Psoas muscle (tissue), 7 donors: ENCODE measurements at regions not wholly inside any gene's neighbourhood (a gene's known extent, or its start where the extent isn't known, plus 50 kb on each side); places are given as distances from the start of the nearest gene placed in this dataset.

Experiments used
- ATAC-seq, 4 donors: fragments of 200-7000 bp; cut with Tn5 transposase; one replicate each; pipeline ENCODE4 v1.9.1; 2020; ENCODE audit warnings: moderate library complexity in 3 of 4, mild to moderate bottlenecking in 2 of 4
- DNase-seq, 2 donors: peaks; one replicate each; pipeline ENCODE4 v3.0.0-alpha.2; 2020
- H3K27ac ChIP-seq: fragments of 200-600 bp; one replicate; pipeline ENCODE4 v1.8.0; 2022
- H3K27me3 ChIP-seq, 3 donors: fragments of 200-600 bp in 1 of 3; one replicate each; pipeline versions ENCODE4 v1.6.1 to v1.8.0; 2013 to 2022; ENCODE audit warnings: low read length in 2 of 3, mild to moderate bottlenecking in 2 of 3, moderate library complexity in 1 of 3; ENCODE audit not compliant: insufficient read depth in 3 of 3
- H3K36me3 ChIP-seq, 2 donors: fragments of 200-600 bp in 1 of 2; one replicate each; pipeline versions ENCODE4 v1.6.1 to v1.8.0; 2013 to 2022; ENCODE audit warnings: low read depth in 1 of 2, mild to moderate bottlenecking in 1 of 2, moderate library complexity in 1 of 2; ENCODE audit not compliant: insufficient read depth in 1 of 2
- H3K4me1 ChIP-seq: fragments of 200-600 bp; one replicate; pipeline ENCODE4 v1.8.0; 2022
- H3K4me3 ChIP-seq: fragments of 200-600 bp; one replicate; pipeline ENCODE4 v1.8.0; 2022; ENCODE audit warnings: mild to moderate bottlenecking
- H3K9me3 ChIP-seq: fragments of 200-600 bp; one replicate; pipeline ENCODE4 v1.8.0; 2022
- WGBS, 3 donors: extraction: QIAGEN DNeasy Blood & Tissue Kit; methylation state at CpG; one replicate each; pipeline versions ENCODE4 v1.1.6 to v1.1.7; 2013; 5-methylcytosine and 5-hydroxymethylcytosine counted together
- intact Hi-C, 2 donors: fragments of 100-400 bp; cut with DNase I; formaldehyde crosslinking; loops; one replicate each; pipeline versions ENCODE4 v1.11.0 to v1.14.2; 2022
- TF ChIP-seq, protein P1 (sequence below): fragments of 200-600 bp; IDR thresholded peaks from one replicate; pipeline ENCODE4 v1.8.0; 2022; ENCODE audit warnings: antibody characterized with exemption
- donor health status: healthy with polysubstance abuse.
- donor health status: DM: no; HTN: no; CAD: no; lungs with moderate emphysema.
- donor health status: Bipolar disorder and iron deficiency.
- donor health status: healthy.
- donor health status: DM: yes; HTN: yes; CAD: no.
- donor health status: DM: no; HTN: no; CAD: no.
- donor health status: DM: yes; HTN: yes; CAD: no.

DNA sequence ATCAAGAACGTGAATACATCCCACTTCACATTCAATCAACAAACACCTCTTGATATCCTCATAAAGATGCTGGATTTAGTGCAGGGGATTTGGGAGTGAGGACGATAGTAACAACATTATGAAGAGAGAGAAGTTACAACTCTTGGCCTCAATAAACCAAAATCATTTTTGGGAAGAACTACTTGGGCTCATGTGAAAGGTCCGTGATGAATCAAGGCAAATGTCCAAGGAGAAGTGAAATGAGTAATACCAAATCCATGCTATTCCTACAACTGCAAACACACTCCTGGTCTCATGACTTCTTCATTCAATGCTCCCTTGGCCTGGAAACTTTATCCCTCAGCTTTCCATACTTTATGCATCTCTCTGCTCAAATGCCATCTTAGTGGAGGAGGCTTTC is 162.0 kb upstream of the LMNTD1 start:
- H3K36me3 ChIP-seq, result no peaks in the 10 kb centered on the region
- no peak for DNase-seq
- no peaks in the 10 kb centered on the region for H3K27me3 ChIP-seq
- intact Hi-C loops, result no loop called here
- no peak for ATAC-seq
- WGBS, 3 donors, result 49 to 57% (median 53%) methylated on average over 3 of the region's 3 CpGs
- no peaks in the 10 kb centered on the region for H3K9me3 ChIP-seq
- no peak overlapping the region for H3K4me3 ChIP-seq
- H3K27ac ChIP-seq, result no peak overlapping the region
- TF ChIP-seq, protein P1, sequence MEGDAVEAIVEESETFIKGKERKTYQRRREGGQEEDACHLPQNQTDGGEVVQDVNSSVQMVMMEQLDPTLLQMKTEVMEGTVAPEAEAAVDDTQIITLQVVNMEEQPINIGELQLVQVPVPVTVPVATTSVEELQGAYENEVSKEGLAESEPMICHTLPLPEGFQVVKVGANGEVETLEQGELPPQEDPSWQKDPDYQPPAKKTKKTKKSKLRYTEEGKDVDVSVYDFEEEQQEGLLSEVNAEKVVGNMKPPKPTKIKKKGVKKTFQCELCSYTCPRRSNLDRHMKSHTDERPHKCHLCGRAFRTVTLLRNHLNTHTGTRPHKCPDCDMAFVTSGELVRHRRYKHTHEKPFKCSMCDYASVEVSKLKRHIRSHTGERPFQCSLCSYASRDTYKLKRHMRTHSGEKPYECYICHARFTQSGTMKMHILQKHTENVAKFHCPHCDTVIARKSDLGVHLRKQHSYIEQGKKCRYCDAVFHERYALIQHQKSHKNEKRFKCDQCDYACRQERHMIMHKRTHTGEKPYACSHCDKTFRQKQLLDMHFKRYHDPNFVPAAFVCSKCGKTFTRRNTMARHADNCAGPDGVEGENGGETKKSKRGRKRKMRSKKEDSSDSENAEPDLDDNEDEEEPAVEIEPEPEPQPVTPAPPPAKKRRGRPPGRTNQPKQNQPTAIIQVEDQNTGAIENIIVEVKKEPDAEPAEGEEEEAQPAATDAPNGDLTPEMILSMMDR, result no peak
- H3K4me1 ChIP-seq, result no peaks in the 10 kb centered on the region

DNA sequence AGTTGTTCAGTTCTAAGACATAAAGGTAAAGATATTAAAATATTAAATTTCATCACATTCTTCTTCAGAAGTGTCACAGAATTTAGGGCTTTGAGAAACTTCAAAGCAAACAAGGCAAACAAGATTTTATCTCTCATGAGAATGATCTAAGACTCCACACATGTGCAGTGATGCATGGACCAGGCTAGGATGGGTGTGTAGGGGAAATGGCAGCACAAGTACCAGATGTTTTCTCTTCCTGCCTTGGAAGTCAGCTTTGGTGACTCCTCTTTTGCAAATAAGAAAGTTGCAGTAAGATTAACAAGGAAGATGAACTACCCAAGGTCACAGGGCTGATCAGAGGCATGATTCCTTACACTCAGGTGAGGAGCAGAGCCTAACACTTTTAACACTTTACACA is 163.8 kb upstream of the LMNTD1 start:
- H3K4me1 ChIP-seq, result no peaks in the 10 kb centered on the region
- ATAC-seq (no peak), DNase-seq (no peak)
- H3K36me3 ChIP-seq, result no peaks in the 10 kb centered on the region
- no peaks in the 10 kb centered on the region for H3K9me3 ChIP-seq
- intact Hi-C loops, result no loop called here
- no peak overlapping the region for H3K4me3 ChIP-seq
- no peaks in the 10 kb centered on the region for H3K27me3 ChIP-seq
- TF ChIP-seq, protein P1, result no peak
- H3K27ac ChIP-seq, result no peak overlapping the region

DNA sequence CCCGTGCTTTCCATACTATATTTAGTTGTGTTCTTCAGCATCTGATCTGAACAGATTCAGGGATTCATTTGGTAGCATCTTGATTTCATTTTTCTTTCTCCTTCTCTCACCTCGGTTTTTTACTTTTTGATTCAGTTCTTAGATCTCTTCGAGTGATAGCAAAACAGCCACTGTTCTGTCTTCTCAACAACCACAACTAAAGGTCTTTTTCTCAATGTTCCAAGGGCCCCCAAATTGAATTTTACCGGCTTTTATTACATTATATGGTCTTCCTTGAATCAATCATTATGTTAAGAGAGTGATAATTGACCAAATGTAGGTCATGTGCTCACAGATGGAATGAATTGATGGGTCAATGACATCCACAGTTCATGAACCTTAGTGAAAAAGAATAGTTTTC is 164.5 kb upstream of the LMNTD1 start:
- TF ChIP-seq, protein P1, result no peak
- Histone ChIP-seq H3K4me3 (no peak overlapping the region), H3K27ac (no peak overlapping the region), H3K4me1 (no peaks in the 10 kb centered on the region), H3K9me3 (no peaks in the 10 kb centered on the region), H3K36me3 (no peaks in the 10 kb centered on the region), H3K27me3 (no peaks in the 10 kb centered on the region)
- WGBS, 3 donors, result 79 to 82% (median 81%) methylated on average over 4 of the region's 4 CpGs
- DNase-seq (no peak), ATAC-seq (no peak)
- intact Hi-C loops, result no loop called here

DNA sequence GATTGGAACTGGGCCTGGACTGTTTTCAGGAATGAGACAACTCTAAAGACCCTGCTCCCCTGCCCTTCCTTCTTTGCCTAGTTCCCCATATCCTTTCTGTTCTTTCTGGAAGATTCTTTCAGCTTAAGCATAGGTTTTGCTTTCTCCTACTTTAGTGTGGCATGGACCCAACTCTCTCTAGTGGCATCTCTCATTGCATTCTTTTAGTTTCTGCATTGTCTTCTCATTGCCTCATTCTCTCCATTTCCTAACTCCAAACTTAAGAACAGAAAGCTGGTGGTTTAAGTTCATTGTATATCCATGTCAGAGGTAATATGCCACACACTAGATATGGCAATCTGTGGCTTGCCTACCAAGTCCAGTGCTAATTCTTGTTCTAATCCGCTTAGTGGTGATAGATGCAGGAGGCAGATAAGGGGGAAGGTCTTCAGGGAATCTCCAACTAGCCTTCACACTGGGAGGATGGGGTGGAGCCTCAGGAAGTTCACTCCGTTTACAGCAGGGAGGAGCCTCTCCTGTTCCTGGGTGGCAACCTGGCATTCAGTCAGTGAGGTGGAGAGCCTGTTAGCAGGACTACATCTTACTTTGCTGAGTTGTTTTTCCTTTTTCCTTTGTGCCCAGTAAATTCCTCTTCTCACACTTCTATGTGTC is 165.1 kb upstream of the LMNTD1 start:
- H3K4me1 ChIP-seq, result no peaks in the 10 kb centered on the region
- no peak overlapping the region for H3K4me3 ChIP-seq
- no peak overlapping the region for H3K27ac ChIP-seq
- DNase-seq (no peak), ATAC-seq (no peak)
- H3K9me3 ChIP-seq, result no peaks in the 10 kb centered on the region
- WGBS, 3 donors, result 47 to 49% (median 48%) methylated on average over 2 of the region's 2 CpGs
- no peaks in the 10 kb centered on the region for H3K36me3 ChIP-seq
- no peaks in the 10 kb centered on the region for H3K27me3 ChIP-seq
- intact Hi-C loops, result no loop called here
- TF ChIP-seq, protein P1, result no peak

DNA sequence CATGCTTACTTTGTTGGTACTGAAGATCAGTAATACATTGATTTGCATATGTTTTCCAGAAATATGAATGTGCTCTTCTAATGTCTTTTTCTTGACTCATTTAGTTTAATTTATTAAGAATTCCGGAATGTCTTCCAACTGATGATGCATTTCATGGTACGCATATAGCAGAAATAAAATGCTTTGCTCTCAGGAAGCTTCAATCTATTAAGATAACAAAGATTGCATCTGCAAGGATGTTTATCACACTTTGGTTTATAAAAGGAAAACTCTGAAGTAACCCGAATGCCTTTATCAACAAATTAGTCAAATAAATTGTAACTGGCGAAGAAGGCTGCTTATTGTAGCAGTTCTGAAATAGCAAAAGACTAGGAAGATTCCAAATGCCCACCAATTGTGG is 166.4 kb upstream of the LMNTD1 start:
- Histone ChIP-seq H3K36me3 (no peaks in the 10 kb centered on the region), H3K4me1 (no peaks in the 10 kb centered on the region), H3K4me3 (no peak overlapping the region), H3K9me3 (no peaks in the 10 kb centered on the region), H3K27ac (no peak overlapping the region), H3K27me3 (no peaks in the 10 kb centered on the region)
- 85 to 87% (median 85%) methylated on average over 4 of the region's 4 CpGs for WGBS, 3 donors
- TF ChIP-seq, protein P1, result no peak
- ATAC-seq, result no peak
- intact Hi-C loops, result no loop called here
- no peak for DNase-seq
